HepG2 (cell line): ENCODE measurements at regions not wholly inside any gene's neighbourhood (a gene's known extent, or its start where the extent isn't known, plus 50 kb on each side); places are given as distances from the start of the nearest gene placed in this dataset.
"Not testable (repeated sequence)": the region's sequence is repeated elsewhere in the genome, so short reads cannot be mapped to it uniquely, and the experiment has no call there.

Experiments
- CBX2 ChIP-seq, 2 experiments: fragments of 200-600 bp in 1 of 2; sonication (generic); formaldehyde crosslinking in 1 of 2; IDR thresholded peaks; 2 replicates each; pipeline versions ENCODE4 v1.7.0 to v1.8.1; 2018 to 2022; ENCODE audit warnings: low read depth in 2 of 2, low read length in 1 of 2, mild to moderate bottlenecking in 1 of 2, missing genetic modification reagents in 1 of 2
- KDM5B ChIP-seq: sonication (generic); formaldehyde crosslinking; IDR thresholded peaks from 2 replicates; pipeline ENCODE4 v1.4.0; 2020; ENCODE audit warnings: missing genetic modification reagents, mild to moderate bottlenecking, borderline replicate concordance
- RAD21 ChIP-seq: fragments of 450-650 bp; formaldehyde crosslinking; IDR thresholded peaks from 2 replicates; pipeline ENCODE4 v1.5.0; 2020; ENCODE audit warnings: mild to moderate bottlenecking
- RXRA ChIP-seq: sonication (generic); formaldehyde crosslinking; IDR thresholded peaks from 2 replicates; pipeline ENCODE4 v1.5.1; 2020; ENCODE audit warnings: missing genetic modification reagents

- not testable (repeated sequence) for TF ChIP-seq CBX2 (IDR thresholded peaks at IDR 0.05; ENCODE audit: low read depth, low read length); CBX2 (CRISPR knock-in tag; IDR thresholded peaks at IDR 0.05; ENCODE audit: low read depth); KDM5B (CRISPR knock-in tag); RAD21 (CRISPR knock-in tag); RXRA (CRISPR knock-in tag)
Measured at GRCh38 chrX:63145526-63145925, 205.6 kb downstream of the SPIN4 start.
